ENCODE measurements at regions not wholly inside any gene's neighbourhood (a gene's known extent, or its start where the extent isn't known, plus 50 kb on each side); places are given as distances from the start of the nearest gene placed in this dataset.

DNA sequence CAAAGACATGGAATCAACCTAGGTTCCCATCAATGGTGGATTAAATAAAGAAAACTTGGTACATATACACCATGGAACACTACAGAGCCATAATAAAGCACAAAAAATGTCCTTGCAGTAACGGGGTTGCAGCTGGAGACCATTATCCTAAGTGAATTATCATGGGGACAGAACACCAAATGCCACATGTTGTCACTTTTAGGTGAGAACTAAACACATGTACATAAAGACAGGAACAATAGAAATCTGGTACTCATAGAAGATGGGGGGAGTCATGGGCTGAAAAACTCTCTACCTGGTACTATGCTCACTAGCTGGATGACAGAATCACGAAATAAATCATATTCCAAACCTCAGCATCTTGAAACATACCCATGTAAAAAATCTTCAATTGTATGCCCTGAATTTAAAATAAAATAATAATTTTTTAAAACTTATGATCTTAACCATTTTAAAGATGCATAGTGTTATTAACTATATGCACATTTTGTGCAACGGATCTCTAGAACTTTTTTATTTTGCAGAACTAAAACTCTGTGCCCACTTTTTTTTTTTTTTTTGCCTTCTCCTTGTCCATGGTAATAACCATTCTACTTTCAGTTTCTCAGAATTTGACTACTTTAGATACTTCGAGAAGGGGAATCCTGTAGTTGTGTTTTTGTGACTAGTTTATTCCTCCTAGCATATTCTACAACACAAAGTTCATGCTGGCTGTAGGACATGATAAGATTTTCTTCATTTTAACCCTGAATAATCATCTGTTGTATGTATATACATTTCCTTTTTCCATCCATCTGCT is 1081.6 kb upstream of the ACO1 start:
- TF ChIP-seq POLR2AphosphoS5 (IDR thresholded peaks at IDR 0.05; ENCODE audit: insufficient read depth, low read depth, low read length) = no peak
- TF ChIP-seq CTCF (IDR thresholded peaks at IDR 0.05; ENCODE audit: extremely low read depth in 1 of 2, insufficient read depth in 1 of 2, low read depth in 1 of 2, low read length in 2 of 2) = no peak
- TF ChIP-seq EZH2 (IDR thresholded peaks at IDR 0.05; ENCODE audit: borderline replicate concordance, low read depth, low read length, severe bottlenecking) = no peak
- TF ChIP-seq, protein P1, sequence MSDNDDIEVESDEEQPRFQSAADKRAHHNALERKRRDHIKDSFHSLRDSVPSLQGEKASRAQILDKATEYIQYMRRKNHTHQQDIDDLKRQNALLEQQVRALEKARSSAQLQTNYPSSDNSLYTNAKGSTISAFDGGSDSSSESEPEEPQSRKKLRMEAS (IDR thresholded peaks at IDR 0.05; ENCODE audit: insufficient read depth, insufficient read length) = no peak
